UCSD-AML1 (cell line): ENCODE measurements at regions not wholly inside any gene's neighbourhood (a gene's known extent, or its start where the extent isn't known, plus 50 kb on each side); places are given as distances from the start of the nearest gene placed in this dataset.
"Not testable (repeated sequence)": the region's sequence is repeated elsewhere in the genome, so short reads cannot be mapped to it uniquely, and the experiment has no call there.

Source experiments
- DNase-seq: peaks from one replicate; lab custom pipeline; 2025; ENCODE audit not compliant: unreplicated experiment; lab: John Stamatoyannopoulos, UW

DNA sequence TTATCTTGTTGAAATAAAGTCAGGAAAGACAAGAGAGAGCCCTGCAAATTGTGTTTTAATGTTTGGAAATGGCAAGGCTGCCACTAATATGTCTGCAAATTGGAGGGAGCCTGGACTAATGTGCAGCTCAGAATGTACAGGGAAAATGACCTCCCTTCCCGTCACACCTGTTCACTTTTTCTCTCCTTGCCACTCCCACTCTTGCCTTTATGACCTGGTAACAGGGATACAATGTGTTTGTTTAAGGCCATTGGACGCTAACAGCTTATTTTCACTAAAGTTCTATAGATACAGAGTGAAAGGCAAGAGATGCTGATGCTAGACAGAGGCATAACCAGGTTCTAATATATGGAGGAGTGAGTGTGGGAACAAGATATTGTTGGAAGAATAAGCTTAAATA is 203.9 kb downstream of the RAB38 start:
- no peak for DNase-seq

DNA sequence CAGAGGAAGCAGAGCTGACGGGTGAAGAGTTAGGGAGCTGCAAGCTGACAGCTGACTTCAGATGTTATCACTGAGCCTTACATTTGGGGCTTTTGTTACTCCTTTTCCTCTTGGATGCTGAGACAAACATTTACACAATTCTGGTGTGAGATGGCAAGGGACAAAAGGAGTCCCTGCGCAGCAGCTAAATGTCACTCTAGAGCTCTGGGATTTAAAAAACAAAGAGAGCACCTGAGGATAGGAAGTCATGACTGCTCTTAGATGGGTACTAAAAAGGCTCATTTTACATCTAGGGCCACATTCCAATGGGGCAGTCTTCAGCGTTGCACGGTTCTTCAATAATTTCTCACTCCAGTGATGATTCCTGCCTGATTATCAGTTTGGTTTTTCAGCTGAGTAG is 204.5 kb downstream of the RAB38 start:
- DNase-seq, result no peak

DNA sequence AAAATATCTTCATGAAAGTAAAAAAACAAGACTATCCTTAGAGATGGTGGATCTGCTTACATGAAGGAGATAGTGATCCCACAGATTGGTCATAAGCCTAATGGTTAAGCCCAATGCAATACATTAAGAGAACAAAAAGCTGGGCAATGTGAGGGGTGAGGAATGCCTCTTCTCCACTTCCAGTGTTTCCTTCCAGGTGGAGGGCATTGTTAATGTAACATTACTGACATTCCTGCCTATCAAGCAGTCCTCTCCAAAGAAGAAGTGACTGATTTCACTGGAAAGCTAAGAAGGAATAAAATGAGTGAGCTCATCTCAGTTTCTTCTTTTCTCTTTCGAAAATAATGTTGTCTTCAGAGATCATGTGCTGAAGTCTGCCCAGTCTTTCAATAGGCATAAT is 207.8 kb downstream of the RAB38 start:
- no peak for DNase-seq

DNA sequence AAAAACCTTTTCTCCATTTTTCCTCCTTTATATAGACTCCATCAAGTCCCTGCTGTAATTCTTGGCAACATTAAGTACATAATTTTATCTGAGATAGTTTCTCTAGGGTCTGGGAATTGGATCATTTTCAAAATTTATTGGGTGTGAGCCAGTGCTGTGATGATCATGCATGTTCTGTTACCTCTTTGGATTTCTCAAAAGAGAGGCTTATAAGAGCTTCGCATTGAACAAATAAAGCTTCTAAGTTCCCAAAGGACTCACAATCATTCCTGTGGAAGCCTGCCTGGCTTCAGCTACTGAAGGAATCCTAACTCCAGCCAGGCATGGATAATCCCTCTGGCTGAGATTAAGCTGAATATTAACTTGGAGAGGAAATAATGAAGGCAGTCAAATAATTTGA is 208.5 kb downstream of the RAB38 start:
- DNase-seq, result no peak

DNA sequence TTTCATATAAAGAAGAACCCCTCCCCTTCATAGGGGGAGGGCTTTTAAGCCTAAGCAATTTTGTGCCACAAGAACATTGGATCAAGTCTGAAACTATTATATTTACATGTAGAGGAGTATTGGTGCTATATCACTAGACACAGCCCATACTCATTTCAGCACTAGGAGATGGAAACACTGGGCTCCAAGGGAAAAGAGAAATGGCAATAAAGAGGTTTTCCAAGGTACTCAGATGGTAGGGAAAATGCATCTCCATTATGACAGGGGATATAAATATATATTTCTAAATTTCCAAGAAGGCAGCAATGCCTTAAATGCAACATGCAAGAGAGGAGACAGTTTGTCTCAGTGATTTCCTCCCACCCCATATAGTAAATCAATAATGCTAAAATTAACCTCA is 209.0 kb downstream of the RAB38 start:
- DNase-seq, result no peak

DNA sequence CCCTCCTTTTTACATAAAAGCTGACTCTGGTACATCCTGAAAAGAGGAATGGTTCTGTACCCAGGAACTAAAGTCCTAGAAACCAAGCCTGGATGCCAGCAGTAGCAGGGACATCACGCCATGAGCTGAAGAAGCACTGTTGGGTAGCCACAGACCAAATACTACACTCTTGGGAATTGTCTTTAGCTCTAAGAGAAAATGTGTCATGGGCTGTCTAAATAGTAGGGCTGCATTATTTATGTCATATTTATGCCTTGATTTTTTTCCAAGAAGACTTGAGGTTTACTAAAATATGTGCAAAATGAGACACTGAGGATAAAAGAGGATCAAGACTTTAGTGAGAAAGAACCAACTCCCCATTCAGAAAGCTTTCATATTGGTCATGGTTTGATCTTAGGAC is 213.6 kb downstream of the RAB38 start:
- DNase-seq, result no peak

DNA sequence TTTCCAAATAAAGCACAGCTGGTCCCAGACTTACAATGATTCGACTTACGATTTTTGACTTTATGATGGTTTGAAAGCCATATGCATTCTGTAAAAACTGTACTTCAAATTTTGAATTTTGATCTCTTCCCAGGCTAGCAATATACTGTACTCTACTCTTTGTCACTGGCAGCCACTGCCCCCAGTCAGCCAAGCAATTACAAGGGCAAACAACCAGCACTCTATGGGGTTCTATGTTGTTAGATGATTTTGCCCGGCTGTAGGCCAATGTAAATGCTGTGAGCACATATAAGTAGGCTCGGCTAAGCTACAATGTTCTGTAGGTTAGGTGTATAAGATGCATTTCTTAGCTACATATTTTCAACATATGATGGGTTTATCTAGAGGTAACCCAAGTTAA is 217.3 kb downstream of the RAB38 start:
- no peak for DNase-seq

DNA sequence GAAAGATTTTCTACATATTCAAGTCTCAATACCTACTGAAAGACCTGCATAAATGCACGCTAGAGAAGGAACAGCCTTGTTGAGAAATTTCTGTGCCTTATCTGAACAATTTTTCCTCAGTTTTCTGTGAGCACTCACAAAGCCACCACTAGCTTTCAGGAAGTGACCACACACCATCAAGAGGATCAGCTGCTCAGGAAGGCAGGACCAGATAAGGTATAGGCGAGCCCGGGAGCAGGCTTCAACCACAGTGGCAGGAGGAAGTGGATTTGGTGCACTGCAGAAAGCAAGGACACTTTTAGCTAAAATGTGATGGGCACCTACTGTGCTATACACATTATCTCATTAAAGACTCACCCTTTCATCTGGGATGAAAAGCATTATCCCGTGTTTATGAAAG is 220.8 kb downstream of the RAB38 start:
- DNase-seq, result peak; percentile 73

DNA sequence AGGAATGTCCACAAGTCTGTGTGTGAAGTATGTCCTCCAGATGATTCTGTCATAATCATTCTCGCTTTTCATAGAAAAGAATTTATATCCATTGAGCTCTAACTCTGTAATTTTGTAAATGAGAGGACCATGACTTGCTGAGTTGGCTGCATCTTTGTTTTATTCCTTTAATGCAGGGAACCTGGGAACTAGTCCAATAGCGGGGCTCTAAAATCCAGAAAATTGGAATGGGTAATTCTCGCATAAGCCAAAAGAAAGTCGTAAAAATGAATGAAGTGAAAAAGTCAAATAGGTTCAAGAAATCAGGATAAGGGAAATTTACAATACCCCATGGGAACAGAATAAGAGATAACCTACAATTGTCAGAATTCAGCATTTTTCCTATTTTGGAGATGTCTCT is 232.5 kb downstream of the RAB38 start:
- no peak for DNase-seq

DNA sequence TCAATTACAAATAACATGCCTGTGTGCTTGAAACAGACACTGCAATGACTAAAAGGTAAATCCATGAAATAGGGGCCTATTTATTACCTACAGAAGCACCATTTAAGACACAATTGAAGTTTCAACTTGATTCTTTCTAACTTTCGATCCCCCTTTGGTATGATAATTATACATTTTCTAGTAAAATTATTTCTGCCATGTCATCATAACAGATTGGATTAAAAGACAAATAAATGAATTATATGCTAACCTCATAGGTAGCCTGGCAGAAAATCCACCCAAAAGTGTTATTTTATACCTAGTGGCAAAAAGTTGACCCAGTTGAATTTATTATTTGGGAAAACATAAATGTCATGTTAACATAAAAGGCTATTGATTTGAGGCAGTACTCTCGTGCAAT is 241.1 kb downstream of the RAB38 start:
- no peak for DNase-seq

DNA sequence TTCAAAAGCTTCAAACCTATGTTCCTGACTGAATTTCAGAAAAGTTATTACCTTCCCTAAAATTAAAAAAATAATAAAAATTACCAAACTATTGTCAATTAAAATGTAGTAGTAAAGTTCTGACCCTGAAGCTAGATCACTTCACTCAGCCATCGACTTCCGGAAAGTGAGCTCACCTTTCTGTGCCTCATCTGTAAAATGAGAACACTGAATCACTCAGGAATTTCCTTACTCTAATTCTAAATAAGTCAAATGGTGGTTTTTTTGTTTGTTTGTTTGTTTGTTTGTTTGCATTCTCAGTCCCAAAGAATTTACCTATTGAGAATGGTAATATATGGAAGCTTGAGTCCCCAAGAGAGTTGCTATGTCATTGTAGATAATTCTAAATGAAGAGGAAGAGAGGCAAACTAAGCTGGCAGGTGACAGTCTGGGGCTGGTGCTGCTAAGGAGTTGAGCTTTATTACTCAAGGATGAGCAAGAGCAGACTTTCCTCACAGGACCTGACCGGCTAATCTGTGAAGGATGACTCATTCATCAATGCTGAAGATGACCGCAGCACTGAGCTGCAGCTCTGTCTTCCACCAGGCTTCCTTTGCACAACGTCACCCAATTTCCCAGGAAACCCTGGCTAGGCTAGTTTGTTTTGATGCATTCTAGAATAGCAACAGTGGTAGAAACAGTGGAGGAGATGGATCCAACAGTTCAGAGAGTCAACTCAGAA is 248.8 kb downstream of the RAB38 start:
- no peak for DNase-seq

DNA sequence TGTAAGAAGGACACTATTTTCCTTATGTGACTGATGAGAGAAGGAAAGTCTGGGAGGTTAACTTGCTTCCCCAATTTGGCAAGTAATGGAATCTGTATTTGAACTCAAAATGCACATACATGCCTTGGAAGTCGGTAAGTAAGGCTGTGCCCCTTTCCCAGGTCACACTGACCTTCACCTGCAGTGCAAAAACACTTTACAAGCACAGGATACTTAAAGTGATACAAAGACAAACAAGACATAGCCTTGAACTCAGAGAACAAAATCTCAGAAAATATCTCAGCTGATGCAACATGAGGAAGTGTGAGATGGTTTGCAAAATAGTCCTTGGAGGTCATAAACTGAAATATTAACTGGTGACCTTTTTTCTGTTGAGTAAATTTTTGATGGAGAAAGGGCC is 251.1 kb downstream of the RAB38 start:
- DNase-seq, result no peak

DNA sequence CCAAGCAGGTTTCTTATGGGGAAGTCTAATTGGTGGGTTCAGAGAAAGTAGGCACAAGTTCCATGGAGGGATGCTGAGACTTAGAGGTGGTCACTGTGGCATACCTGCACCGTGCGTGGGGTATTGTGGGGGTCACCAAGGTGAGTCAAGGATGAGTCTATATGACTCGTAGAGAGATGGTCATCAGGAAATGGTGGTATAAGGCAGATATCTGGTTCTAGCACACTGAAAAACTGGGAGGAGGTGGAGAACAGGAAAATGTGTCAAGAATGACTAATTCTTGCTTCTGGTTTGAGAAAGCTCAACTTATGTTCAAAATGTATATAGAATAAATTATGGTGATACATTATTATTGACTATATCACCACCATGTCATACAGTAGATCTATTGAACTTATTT is 258.1 kb downstream of the RAB38 start:
- DNase-seq, result no peak

DNA sequence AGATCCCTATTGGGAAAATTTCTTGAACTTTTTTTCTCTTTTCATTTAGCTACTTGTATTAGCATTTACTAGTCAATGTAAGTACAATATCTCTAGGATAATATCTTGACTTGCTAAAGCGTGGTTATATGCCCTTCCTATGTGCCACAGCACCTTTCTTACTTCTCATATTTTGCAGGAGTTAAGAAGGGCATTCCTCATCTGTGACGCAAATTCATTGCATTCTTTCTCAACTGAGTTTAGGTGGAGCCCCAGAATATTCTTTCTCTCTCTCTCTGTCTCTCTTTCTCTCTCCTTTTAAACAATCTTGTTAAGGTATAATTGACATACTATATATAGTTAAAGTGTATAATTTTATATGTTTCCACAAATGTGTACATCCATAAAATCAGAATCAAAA is 266.1 kb downstream of the RAB38 start:
- DNase-seq, result no peak

DNA sequence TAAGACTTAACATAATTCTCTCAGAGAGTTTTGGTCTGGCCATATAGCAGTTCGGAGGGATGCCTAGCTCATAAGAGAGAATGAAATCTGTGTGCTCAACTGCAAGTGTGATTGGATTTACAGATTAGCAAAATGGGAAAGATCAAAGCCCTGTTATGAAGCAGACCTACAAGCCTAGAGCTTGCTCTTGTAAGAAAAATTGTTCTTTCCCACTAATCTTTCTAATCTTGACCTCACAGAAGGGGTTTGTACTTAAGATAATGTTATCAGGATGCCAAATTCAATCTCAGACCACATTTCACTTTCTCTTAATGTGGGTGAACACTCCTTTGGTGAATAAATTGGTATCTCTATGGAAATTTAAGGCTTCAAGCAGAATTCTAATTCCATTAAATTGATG is 267.2 kb downstream of the RAB38 start:
- DNase-seq, result no peak

DNA sequence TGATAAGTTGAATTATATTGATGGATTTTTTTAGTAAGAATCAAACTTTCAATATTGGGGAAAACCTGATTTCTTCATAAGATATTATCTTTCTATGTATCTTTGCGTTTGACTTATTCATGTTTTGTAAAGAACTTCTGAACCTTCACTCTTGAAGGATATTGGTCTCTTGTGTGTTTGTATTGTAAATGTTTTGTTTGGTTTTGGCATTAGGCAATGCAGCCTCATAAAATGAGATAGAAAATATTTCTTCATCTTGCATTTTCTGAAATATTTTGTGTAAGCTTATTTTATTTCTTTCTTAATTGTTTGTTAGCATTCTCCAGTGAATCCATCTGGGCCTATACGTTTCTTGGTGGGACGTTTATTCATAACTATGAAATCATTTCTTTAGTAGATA is 271.9 kb downstream of the RAB38 start:
- DNase-seq, result no peak

DNA sequence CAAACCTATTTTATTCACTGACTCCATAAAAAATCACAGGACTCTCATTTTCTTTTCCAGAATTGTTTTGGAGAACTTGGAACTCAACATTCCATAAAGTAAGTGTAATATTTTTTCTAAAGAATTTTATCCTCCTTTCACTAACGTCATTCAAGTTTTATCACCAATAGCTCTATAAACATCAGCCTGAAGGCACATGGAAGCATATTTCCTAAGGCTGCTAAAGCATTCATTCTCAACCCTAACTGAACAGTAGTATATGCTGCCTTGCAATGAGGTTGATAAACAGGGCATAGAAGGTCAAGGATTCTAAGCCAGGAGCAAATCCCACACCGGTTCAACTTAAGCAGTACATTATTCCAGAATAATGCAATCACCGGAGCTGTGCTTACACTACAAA is 273.9 kb downstream of the RAB38 start:
- DNase-seq, result no peak

DNA sequence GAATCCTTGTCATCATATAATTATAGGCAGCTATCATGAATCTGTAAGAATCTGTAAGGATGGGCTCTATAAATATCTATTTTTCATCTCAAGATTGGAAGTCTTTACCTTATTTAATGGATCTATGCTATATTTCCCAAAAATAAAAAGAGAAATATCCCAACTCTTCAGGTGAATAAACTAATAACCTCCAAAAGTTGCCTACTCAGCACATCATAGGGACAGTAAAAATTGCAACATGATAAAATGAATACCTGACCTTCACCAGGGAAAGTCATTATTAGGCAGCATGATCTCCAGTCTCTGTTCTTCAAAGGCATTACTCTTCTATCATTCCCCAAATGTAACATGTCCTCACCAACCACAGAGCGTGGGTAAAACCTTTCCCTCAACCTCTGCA is 277.3 kb downstream of the RAB38 start:
- no peak for DNase-seq

DNA sequence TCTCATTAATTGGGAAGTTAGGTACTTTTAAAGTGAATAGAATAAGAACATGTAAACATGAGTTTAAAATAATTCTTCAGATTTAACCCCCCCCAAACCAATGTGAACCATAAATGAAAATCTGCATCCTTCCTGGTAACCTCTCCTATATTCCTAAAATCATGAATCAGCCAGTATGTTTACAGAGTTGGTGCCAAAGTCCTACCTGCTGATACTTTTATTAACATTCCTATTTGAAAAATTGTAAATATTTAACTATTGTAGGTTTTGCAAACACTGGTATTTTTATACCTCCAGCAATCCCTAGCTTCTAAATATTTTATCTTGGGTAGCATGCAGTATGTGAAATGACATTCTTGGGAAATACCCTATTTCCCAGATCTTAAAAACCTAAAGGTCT is 278.2 kb downstream of the RAB38 start:
- DNase-seq, result no peak

DNA sequence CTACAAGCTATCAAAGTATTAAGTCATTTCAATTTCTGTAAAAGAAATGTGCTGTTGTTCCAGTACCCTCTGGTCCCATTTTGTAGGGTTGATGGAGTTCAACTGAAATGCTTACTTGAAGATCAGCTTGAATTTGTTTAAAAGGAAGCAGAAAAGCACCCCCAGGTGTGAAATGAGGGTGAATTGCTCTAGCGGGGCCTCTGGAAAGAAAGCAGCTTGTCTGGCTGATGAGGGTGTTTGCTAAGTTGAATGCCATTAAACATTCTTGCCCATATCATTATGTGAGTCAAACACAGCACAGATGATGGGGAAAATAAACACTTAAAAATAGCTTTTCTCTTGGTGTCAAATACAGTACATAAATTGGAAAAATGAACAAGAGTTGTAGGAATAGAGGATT is 280.3 kb downstream of the RAB38 start:
- DNase-seq, result no peak

DNA sequence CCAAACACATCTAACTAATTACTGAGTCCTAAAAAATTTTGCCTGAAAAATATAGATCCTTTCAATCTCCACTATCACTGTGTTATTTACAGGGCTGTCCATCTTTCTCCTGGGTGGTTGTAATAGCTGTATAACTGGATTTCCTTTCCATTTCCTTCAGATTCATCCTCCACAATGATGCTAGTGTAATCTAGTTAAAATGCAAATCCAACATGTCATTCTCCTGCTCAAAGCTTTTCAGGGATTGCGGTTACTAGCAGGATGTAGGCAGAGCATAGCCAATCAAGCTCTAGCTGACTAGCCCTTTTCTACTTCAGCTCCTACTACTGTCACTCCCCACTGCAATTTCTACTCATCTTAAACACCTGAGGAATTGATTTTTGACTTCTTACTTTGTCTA is 283.0 kb downstream of the RAB38 start:
- DNase-seq, result no peak

DNA sequence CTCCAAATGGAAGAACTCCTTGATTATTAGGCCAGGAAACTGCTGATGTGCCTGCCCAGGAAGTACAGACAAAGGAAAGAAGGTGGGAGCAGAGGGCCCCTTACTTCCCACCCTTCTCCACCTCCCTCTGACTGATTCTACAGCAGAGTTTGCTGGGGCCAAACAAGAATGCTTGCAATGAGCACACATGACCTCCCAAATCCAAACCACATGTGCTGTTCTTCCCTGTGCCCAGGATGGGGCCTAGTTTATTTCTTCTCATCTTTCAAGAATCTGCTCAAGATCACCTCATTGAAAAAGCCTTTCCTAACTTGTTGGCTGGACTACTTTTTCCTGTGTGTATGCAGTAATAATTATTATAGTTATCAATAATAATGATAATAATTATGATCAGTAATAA is 286.1 kb downstream of the RAB38 start:
- DNase-seq, result no peak

DNA sequence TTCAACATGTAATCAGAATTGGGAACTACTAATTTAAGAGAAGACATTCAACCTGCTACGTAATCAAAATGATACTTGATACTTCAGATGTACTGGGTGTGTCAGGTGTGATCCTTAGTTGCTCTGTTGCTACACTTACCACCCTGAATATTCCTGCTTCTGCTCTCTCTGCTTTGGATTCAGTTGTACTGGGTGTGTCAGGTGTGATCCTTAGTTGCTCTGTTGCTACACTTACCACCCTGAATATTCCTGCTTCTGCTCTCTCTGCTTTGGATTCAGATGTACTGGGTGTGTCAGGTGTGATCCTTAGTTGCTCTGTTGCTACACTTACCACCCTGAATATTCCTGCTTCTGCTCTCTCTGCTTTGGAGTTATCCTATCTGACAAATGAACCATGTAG is 290.2 kb downstream of the RAB38 start:
- DNase-seq, result not testable (repeated sequence)

DNA sequence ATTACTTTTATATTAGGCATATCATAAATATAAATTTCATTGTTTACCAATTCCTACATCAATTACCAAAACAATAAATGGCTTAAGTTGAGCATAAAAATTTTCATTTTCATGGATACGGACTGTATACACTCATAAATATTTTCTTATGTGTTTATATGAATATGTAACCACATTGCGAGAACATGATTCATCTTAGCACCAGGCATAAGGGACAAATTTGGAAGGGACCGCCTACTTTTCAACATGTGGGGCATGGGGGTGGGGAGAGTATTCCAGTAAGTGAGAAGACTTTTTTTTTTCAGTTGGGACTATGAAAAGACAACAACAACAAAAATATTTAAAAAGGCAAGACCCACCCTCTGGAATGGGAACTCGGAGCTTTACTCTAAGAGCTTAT is 296.1 kb downstream of the RAB38 start:
- DNase-seq, result no peak
